Occipital lobe (tissue), 1 donor: ENCODE measurements at regions not wholly inside any gene's neighbourhood (a gene's known extent, or its start where the extent isn't known, plus 50 kb on each side); places are given as distances from the start of the nearest gene placed in this dataset.

Experiments used
- DNase-seq: peaks from one replicate; lab custom pipeline; 2025; lab: John Stamatoyannopoulos, UW

GRCh38 chr6:104428184-104428583 lies 431.5 kb downstream of the HACE1 start:
- DNase-seq: no peak

GRCh38 chr6:104423691-104424090 lies 436.0 kb downstream of the HACE1 start:
- no peak for DNase-seq

GRCh38 chr6:104421650-104422049 lies 438.1 kb downstream of the HACE1 start:
- no peak for DNase-seq

- DNase-seq: no peak
Observed at GRCh38 chr6:104418839-104419238, 440.9 kb downstream of the HACE1 start.

- no peak for DNase-seq
Observed at GRCh38 chr6:104418125-104418524, 441.6 kb downstream of the HACE1 start.

- DNase-seq: no peak
Observed at GRCh38 chr6:104414723-104415122, 445.0 kb downstream of the HACE1 start.

- no peak for DNase-seq
Observed at GRCh38 chr6:104413767-104414166, 446.0 kb downstream of the HACE1 start.

GRCh38 chr6:104411302-104411701 lies 448.4 kb downstream of the HACE1 start:
- DNase-seq: no peak

GRCh38 chr6:104409913-104410312 lies 449.8 kb downstream of the HACE1 start:
- DNase-seq: no peak

- no peak for DNase-seq
Observed at GRCh38 chr6:104407957-104408356, 451.8 kb downstream of the HACE1 start.

- DNase-seq: no peak
Observed at GRCh38 chr6:104404377-104404776, 455.3 kb downstream of the HACE1 start.

GRCh38 chr6:104402572-104402971 lies 457.1 kb downstream of the HACE1 start:
- DNase-seq: no peak

- no peak for DNase-seq
Observed at GRCh38 chr6:104401926-104402325, 457.8 kb downstream of the HACE1 start.

GRCh38 chr6:104400844-104401243 lies 458.9 kb downstream of the HACE1 start:
- DNase-seq: no peak

GRCh38 chr6:104396077-104396476 lies 463.6 kb downstream of the HACE1 start:
- no peak for DNase-seq

- no peak for DNase-seq
Observed at GRCh38 chr6:104381907-104382306, 477.8 kb downstream of the HACE1 start.

GRCh38 chr6:104365451-104366234 lies 494.1 kb downstream of the HACE1 start:
- DNase-seq: no peak

GRCh38 chr6:104357928-104358327 lies 501.8 kb downstream of the HACE1 start:
- DNase-seq: no peak

- DNase-seq: no peak
Observed at GRCh38 chr6:104356197-104356596, 503.5 kb downstream of the HACE1 start.

- DNase-seq: no peak
Observed at GRCh38 chr6:104349191-104349590, 510.5 kb downstream of the HACE1 start.

GRCh38 chr6:104344223-104344622 lies 515.5 kb downstream of the HACE1 start:
- no peak for DNase-seq

- DNase-seq: no peak
Observed at GRCh38 chr6:104332364-104332763, 527.4 kb downstream of the HACE1 start.

GRCh38 chr6:104326173-104327001 lies 533.3 kb downstream of the HACE1 start:
- no peak for DNase-seq
